Coronary artery (tissue), 2 donors: ENCODE measurements at regions not wholly inside any gene's neighbourhood (a gene's known extent, or its start where the extent isn't known, plus 50 kb on each side); places are given as distances from the start of the nearest gene placed in this dataset.

Source experiments
- DNase-seq: peaks from one replicate; pipeline ENCODE4 v3.0.0-alpha.2; 2017; ENCODE audit warnings: low spot score
- H3K27ac ChIP-seq, 2 donors: fragments of 200-600 bp; sonication (generic); one replicate each; pipeline ENCODE4 v1.5.1; 2016 to 2019
- H3K4me3 ChIP-seq: fragments of 200-600 bp; sonication (generic); 2 replicates; pipeline ENCODE4 v1.5.1; 2016; ENCODE audit warnings: mild to moderate bottlenecking, moderate library complexity
- CTCF ChIP-seq: fragments of 200-600 bp; sonication (generic); IDR thresholded peaks from one replicate; pipeline ENCODE4 v1.5.1; 2019; ENCODE audit warnings: antibody characterized with exemption

GRCh38 chr2:49241991-49242390 lies 87.7 kb upstream of the FSHR start:
- H3K27ac ChIP-seq = no peak overlapping the region
- TF ChIP-seq CTCF = no peak
- no peak for DNase-seq
- H3K4me3 ChIP-seq = no peak overlapping the region

- H3K4me3 ChIP-seq = no peak overlapping the region
- no peak for TF ChIP-seq CTCF
- H3K27ac ChIP-seq = no peak overlapping the region
- no peak for DNase-seq
Measured at GRCh38 chr2:49241501-49241900, 87.2 kb upstream of the FSHR start.

- no peak for TF ChIP-seq CTCF
- H3K27ac ChIP-seq = no peak overlapping the region
- no peak overlapping the region for H3K4me3 ChIP-seq
- DNase-seq = no peak
Measured at GRCh38 chr2:49240608-49241007, 86.3 kb upstream of the FSHR start.

- DNase-seq = no peak
- H3K4me3 ChIP-seq = no peak overlapping the region
- no peak for TF ChIP-seq CTCF
- no peak overlapping the region for H3K27ac ChIP-seq
Measured at GRCh38 chr2:49238604-49238960, 84.3 kb upstream of the FSHR start.

GRCh38 chr2:49237867-49238603 lies 83.7 kb upstream of the FSHR start:
- no peak for DNase-seq
- TF ChIP-seq CTCF = no peak
- Histone ChIP-seq H3K27ac (no peak overlapping the region), H3K4me3 (no peak overlapping the region)

GRCh38 chr2:49236316-49236715 lies 82.0 kb upstream of the FSHR start:
- DNase-seq = no peak
- TF ChIP-seq CTCF = no peak
- H3K27ac ChIP-seq = no peak overlapping the region
- no peak overlapping the region for H3K4me3 ChIP-seq

GRCh38 chr2:49226360-49226759 lies 72.0 kb upstream of the FSHR start:
- no peak for TF ChIP-seq CTCF
- no peak overlapping the region for H3K4me3 ChIP-seq
- no peak for DNase-seq

More at GRCh38 chr2:49226360-49226759, 72.0 kb upstream of the FSHR start:
- no peak overlapping the region for H3K27ac ChIP-seq
